ENCODE measurements at regions not wholly inside any gene's neighbourhood (a gene's known extent, or its start where the extent isn't known, plus 50 kb on each side); places are given as distances from the start of the nearest gene placed in this dataset.

- Mint-ChIP-seq H3K4me3 (no peak overlapping the region), H3K27me3 (ENCODE audit: insufficient read depth, low read depth, poor library complexity) (no peaks in the 10 kb centered on the region), H3K9me3 (no peaks in the 10 kb centered on the region), H3K27ac (no peak overlapping the region), H3K4me1 (peaks cover 4% of the 10 kb centered on the region; the same call in 1 of the 3 replicates), H3K36me3 (ENCODE audit: low read depth) (no peaks in the 10 kb centered on the region)
- DNase-seq (ENCODE audit: low spot score) (no peak), ATAC-seq (no peak)
- Histone ChIP-seq H3K4me2 (no peak overlapping the region), H3K36me3 (ENCODE audit: insufficient read depth) (no peaks in the 10 kb centered on the region), H3K27me3 (ENCODE audit: insufficient read depth) (no peaks in the 10 kb centered on the region), H4K20me1 (replicated peaks; ENCODE audit: insufficient read depth) (no peaks in the 10 kb centered on the region), H3K9me2 (ENCODE audit: insufficient read depth) (no peaks in the 10 kb centered on the region), H3F3A (replicated peaks; ENCODE audit: low read depth) (no peaks in the 10 kb centered on the region), H3K4me1 (ENCODE audit: insufficient read depth) (no peaks in the 10 kb centered on the region), H3K4me3 (no peak overlapping the region), H3K79me2 (replicated peaks; ENCODE audit: insufficient read depth) (no peaks in the 10 kb centered on the region), H2AFZ (no peak overlapping the region), H3K27ac (ENCODE audit: low read depth) (no peak overlapping the region)
- TF ChIP-seq EZH2phosphoT487 (IDR thresholded peaks at IDR 0.05; ENCODE audit: unreplicated experiment), result no peak
- no peak for TF ChIP-seq POLR2AphosphoS5 (IDR thresholded peaks at IDR 0.05; ENCODE audit: low read depth)
- TF ChIP-seq ETS1 (IDR thresholded peaks at IDR 0.05), result no peak
- no peak for TF ChIP-seq REST (IDR thresholded peaks at IDR 0.05; ENCODE audit: unreplicated experiment)
- TF ChIP-seq JUNB (IDR thresholded peaks at IDR 0.05; ENCODE audit: unreplicated experiment), result no peak
- TF ChIP-seq EZH2 (IDR thresholded peaks at IDR 0.05; ENCODE audit: low read depth, unreplicated experiment), result no peak
- no peak for TF ChIP-seq ZNF331 (CRISPR knock-in tag; IDR thresholded peaks at IDR 0.05; ENCODE audit: low read depth)
- TF ChIP-seq NANOG (IDR thresholded peaks at IDR 0.05; ENCODE audit: borderline replicate concordance), result no peak
- TF ChIP-seq CREB1 (CRISPR knock-in tag; IDR thresholded peaks at IDR 0.05; ENCODE audit: low read depth), result no peak
- TF ChIP-seq STAT1 (IDR thresholded peaks at IDR 0.05; ENCODE audit: unreplicated experiment), result no peak
- no peak for TF ChIP-seq ZNF114 (CRISPR knock-in tag; IDR thresholded peaks at IDR 0.05)
- no peak for TF ChIP-seq CTCF (conservative IDR thresholded peaks at IDR 0.05; ENCODE audit: low read depth in 2 of 2)
- TF ChIP-seq ZNF462 (CRISPR knock-in tag; IDR thresholded peaks at IDR 0.05), result no peak
Measured at GRCh38 chr5:87127956-87128687, 139.6 kb upstream of the RASA1 start.

Measured in GM23338 (cell line).